HEK293 (cell line): ENCODE measurements at regions not wholly inside any gene's neighbourhood (a gene's known extent, or its start where the extent isn't known, plus 50 kb on each side); places are given as distances from the start of the nearest gene placed in this dataset.
A peak's percentile ranks its signal among the peaks of the same experiment; 100 is the strongest.

Experiments used
- CTCF ChIA-PET: fragments of 350-600 bp; formaldehyde crosslinking; extraction: SDS; loops from one replicate; lab custom pipeline; 2021; ENCODE audit warnings: antibody characterized with exemption; lab: Yijun Ruan, JAX
- POLR2A ChIA-PET: fragments of 300-600 bp; formaldehyde crosslinking; extraction: SDS; loops from one replicate; lab custom pipeline; 2020; ENCODE audit warnings: antibody characterized with exemption, inconsistent platforms; lab: Yijun Ruan, JAX
- H3K27ac ChIP-seq: fragments of 200-500 bp; sonication (Bioruptor generic); 2 replicates; pipeline ENCODE4 v1.5.1; 2014; ENCODE audit warnings: low read depth, low read length, control low read depth, inconsistent platforms; ENCODE audit errors: extremely low read depth
- H3K36me3 ChIP-seq, 2 experiments: fragments of 200-500 bp in 1 of 2; sonication (Bioruptor generic) in 1 of 2; 1 replicate in 1 of 2; 2 replicates in 1 of 2; pipeline ENCODE4 v1.5.1; 2014 to 2017; ENCODE audit warnings: inconsistent platforms in 2 of 2, low read length in 2 of 2; ENCODE audit not compliant: control insufficient read depth in 2 of 2, insufficient read depth in 1 of 2
- H3K4me1 ChIP-seq: fragments of 200-500 bp; sonication (Bioruptor generic); 2 replicates; pipeline ENCODE4 v1.5.1; 2014; ENCODE audit warnings: mild to moderate bottlenecking, low read length, inconsistent platforms; ENCODE audit not compliant: control insufficient read depth, insufficient read depth
- H3K4me3 ChIP-seq: 2 replicates; pipeline ENCODE4 v1.5.1; 2011; ENCODE audit warnings: low read depth, mild to moderate bottlenecking, control low read depth, low read length, moderate library complexity
- H3K9me3 ChIP-seq: fragments of 200-500 bp; sonication (Bioruptor generic); 2 replicates; pipeline ENCODE4 v1.5.1; 2014; ENCODE audit warnings: low read depth, low read length, inconsistent platforms; ENCODE audit not compliant: control insufficient read depth, insufficient read depth
- BCL11B ChIP-seq: fragments of 450-650 bp; formaldehyde crosslinking; IDR thresholded peaks from 2 replicates; pipeline ENCODE4 v1.5.1; 2016; ENCODE audit warnings: low read depth, missing biosample characterization, missing genetic modification characterization
- EGR2 ChIP-seq: fragments of 450-650 bp; formaldehyde crosslinking; IDR thresholded peaks from 2 replicates; pipeline ENCODE4 v1.5.1; 2016; ENCODE audit warnings: low read depth, missing biosample characterization, missing genetic modification characterization
- IKZF3 ChIP-seq: fragments of 450-650 bp; IDR thresholded peaks from 2 replicates; pipeline ENCODE4 v1.5.0; 2018; ENCODE audit warnings: missing biosample characterization, mild to moderate bottlenecking, missing genetic modification characterization, moderate library complexity
- PRDM10 ChIP-seq: fragments of 450-650 bp; formaldehyde crosslinking; IDR thresholded peaks from 2 replicates; pipeline ENCODE4 v1.5.1; 2016; ENCODE audit warnings: missing biosample characterization, missing genetic modification characterization
- SCRT1 ChIP-seq: fragments of 450-650 bp; formaldehyde crosslinking; IDR thresholded peaks from 2 replicates; pipeline ENCODE4 v1.5.1; 2016; ENCODE audit warnings: missing biosample characterization, missing genetic modification characterization, borderline replicate concordance
- ZBTB20 ChIP-seq: fragments of 450-650 bp; formaldehyde crosslinking; IDR thresholded peaks from 2 replicates; pipeline ENCODE4 v1.5.1; 2016; ENCODE audit warnings: missing biosample characterization, missing genetic modification characterization
- ZFHX2 ChIP-seq: fragments of 450-650 bp; formaldehyde crosslinking; conservative IDR thresholded peaks from 2 replicates; pipeline ENCODE4 v1.5.1; 2016; ENCODE audit warnings: missing biosample characterization, missing genetic modification characterization
- ZNF155 ChIP-seq: fragments of 450-650 bp; formaldehyde crosslinking; IDR thresholded peaks from 2 replicates; pipeline ENCODE4 v1.5.1; 2016; ENCODE audit warnings: missing biosample characterization, missing genetic modification characterization
- ZNF19 ChIP-seq: fragments of 450-650 bp; formaldehyde crosslinking; IDR thresholded peaks from 2 replicates; pipeline ENCODE4; 2016; ENCODE audit warnings: missing biosample characterization, missing genetic modification characterization, low read depth
- ZNF24 ChIP-seq: fragments of 450-650 bp; formaldehyde crosslinking; IDR thresholded peaks from 2 replicates; pipeline ENCODE4 v1.5.1; 2016; ENCODE audit warnings: missing biosample characterization, missing genetic modification characterization
- ZNF302 ChIP-seq: fragments of 450-650 bp; formaldehyde crosslinking; IDR thresholded peaks from 2 replicates; pipeline ENCODE4 v1.5.1; 2016; ENCODE audit warnings: missing biosample characterization, missing genetic modification characterization, low read depth
- ZNF423 ChIP-seq: fragments of 450-650 bp; formaldehyde crosslinking; IDR thresholded peaks from 2 replicates; pipeline ENCODE4 v1.5.1; 2016; ENCODE audit warnings: missing biosample characterization, missing genetic modification characterization
- ZNF48 ChIP-seq: fragments of 450-650 bp; formaldehyde crosslinking; IDR thresholded peaks from 2 replicates; pipeline ENCODE4 v1.5.1; 2016; ENCODE audit warnings: missing biosample characterization, missing genetic modification characterization
- ZNF514 ChIP-seq: fragments of 450-650 bp; formaldehyde crosslinking; IDR thresholded peaks from 2 replicates; pipeline ENCODE4 v1.5.1; 2016; ENCODE audit warnings: missing biosample characterization, missing genetic modification characterization
- ZNF521 ChIP-seq: fragments of 450-650 bp; formaldehyde crosslinking; IDR thresholded peaks from 2 replicates; pipeline ENCODE4 v1.5.1; 2017; ENCODE audit warnings: missing biosample characterization, mild to moderate bottlenecking, missing genetic modification characterization
- ZNF558 ChIP-seq: fragments of 450-650 bp; formaldehyde crosslinking; IDR thresholded peaks from 2 replicates; pipeline ENCODE4 v1.5.1; 2016; ENCODE audit warnings: missing biosample characterization, missing genetic modification characterization
- ZNF580 ChIP-seq: fragments of 450-650 bp; formaldehyde crosslinking; IDR thresholded peaks from 2 replicates; pipeline ENCODE4 v1.5.1; 2016; ENCODE audit warnings: missing biosample characterization, missing genetic modification characterization
- ZNF623 ChIP-seq: fragments of 450-650 bp; formaldehyde crosslinking; IDR thresholded peaks from 2 replicates; pipeline ENCODE4 v1.5.1; 2016; ENCODE audit warnings: missing biosample characterization, missing genetic modification characterization
- ZNF629 ChIP-seq: fragments of 450-650 bp; formaldehyde crosslinking; IDR thresholded peaks from 2 replicates; pipeline ENCODE4 v1.5.1; 2017; ENCODE audit warnings: missing biosample characterization, missing genetic modification characterization
- ZNF701 ChIP-seq: fragments of 450-650 bp; formaldehyde crosslinking; IDR thresholded peaks from 2 replicates; pipeline ENCODE4 v1.5.1; 2016; ENCODE audit warnings: missing biosample characterization, missing genetic modification characterization
- ZNF707 ChIP-seq: fragments of 450-650 bp; formaldehyde crosslinking; IDR thresholded peaks from 2 replicates; pipeline ENCODE4 v1.5.1; 2016; ENCODE audit warnings: missing biosample characterization, missing genetic modification characterization
- TF ChIP-seq, protein P1 (sequence below): fragments of 450-650 bp; formaldehyde crosslinking; IDR thresholded peaks from 2 replicates; pipeline ENCODE4 v1.5.1; 2016; ENCODE audit warnings: missing biosample characterization, missing genetic modification characterization
- TF ChIP-seq, protein P2 (sequence below): fragments of 450-650 bp; formaldehyde crosslinking; IDR thresholded peaks from 2 replicates; pipeline ENCODE4 v1.5.1; 2016; ENCODE audit warnings: missing biosample characterization, missing genetic modification characterization, low read depth

GRCh38 chr10:121134711-121135110, 283.5 kb downstream of the WDR11 start (continued):
- TF ChIP-seq ZNF19 (tag by site-specific recombination) (no peak), ZNF701 (tag by site-specific recombination) (no peak), ZNF707 (tag by site-specific recombination) (no peak)

GRCh38 chr10:121135512-121135911, 284.4 kb downstream of the WDR11 start:
- TF ChIP-seq ZNF623 (tag by site-specific recombination) (peak; percentile 88), ZNF558 (tag by site-specific recombination) (no peak)
- TF ChIP-seq, all 188 proteins: peak for 1
- POLR2A ChIA-PET, result no interaction called here

DNA sequence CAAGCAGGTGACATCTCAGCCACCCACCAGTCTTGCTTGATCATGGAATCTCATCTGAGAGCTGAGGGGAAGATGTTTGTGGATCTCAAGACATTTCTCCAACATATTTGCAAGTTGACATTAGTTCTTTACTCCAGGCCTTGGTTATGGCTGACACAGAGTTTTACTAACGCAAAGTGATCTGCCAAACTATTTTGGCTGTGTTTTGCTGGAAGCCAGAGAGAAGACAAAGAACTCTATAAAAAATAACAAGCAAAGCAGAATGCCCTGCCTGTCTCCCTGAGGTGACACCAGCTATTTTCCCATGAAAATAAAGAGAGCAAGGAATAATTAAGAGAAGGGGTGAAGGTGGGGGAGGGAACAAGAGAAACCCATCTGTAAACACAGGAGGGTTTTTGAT, 286.4 kb downstream of the WDR11 start:
- CTCF ChIA-PET, result interaction anchor here (1.0 kb wide), 1 partner anchor 15 kb away, joined by 6 read pairs; no protein-coding TSS in a partner anchor

More at GRCh38 chr10:121135512-121135911, 284.4 kb downstream of the WDR11 start:
- Histone ChIP-seq H3K36me3 (no peaks in the 10 kb centered on the region), H3K4me1 (no peaks in the 10 kb centered on the region), H3K9me3 (no peaks in the 10 kb centered on the region), H3K4me3 (no peak overlapping the region), H3K27ac (no peak overlapping the region)
- CTCF ChIA-PET, result interaction anchor here (1.2 kb wide), 1 partner anchor 187 kb away, joined by 3 read pairs; no protein-coding TSS in a partner anchor

More for the DNA sequence above, 286.4 kb downstream of the WDR11 start:
- no peaks in the 10 kb centered on the region for H3K36me3 ChIP-seq
- TF ChIP-seq ZNF521 (tag by site-specific recombination) (no peak), ZNF580 (tag by site-specific recombination) (no peak), IKZF3 (no peak), EGR2 (tag by site-specific recombination) (no peak), BCL11B (tag by site-specific recombination) (no peak), ZNF155 (tag by site-specific recombination) (no peak), ZNF629 (no peak), ZNF423 (tag by site-specific recombination) (no peak), ZNF302 (tag by site-specific recombination) (no peak), ZNF48 (no peak), SCRT1 (tag by site-specific recombination) (no peak), ZBTB20 (tag by site-specific recombination) (no peak), ZNF24 (tag by site-specific recombination) (no peak), PRDM10 (tag by site-specific recombination) (no peak), ZNF514 (tag by site-specific recombination) (no peak), ZFHX2 (tag by site-specific recombination) (no peak)
- TF ChIP-seq, protein P1, sequence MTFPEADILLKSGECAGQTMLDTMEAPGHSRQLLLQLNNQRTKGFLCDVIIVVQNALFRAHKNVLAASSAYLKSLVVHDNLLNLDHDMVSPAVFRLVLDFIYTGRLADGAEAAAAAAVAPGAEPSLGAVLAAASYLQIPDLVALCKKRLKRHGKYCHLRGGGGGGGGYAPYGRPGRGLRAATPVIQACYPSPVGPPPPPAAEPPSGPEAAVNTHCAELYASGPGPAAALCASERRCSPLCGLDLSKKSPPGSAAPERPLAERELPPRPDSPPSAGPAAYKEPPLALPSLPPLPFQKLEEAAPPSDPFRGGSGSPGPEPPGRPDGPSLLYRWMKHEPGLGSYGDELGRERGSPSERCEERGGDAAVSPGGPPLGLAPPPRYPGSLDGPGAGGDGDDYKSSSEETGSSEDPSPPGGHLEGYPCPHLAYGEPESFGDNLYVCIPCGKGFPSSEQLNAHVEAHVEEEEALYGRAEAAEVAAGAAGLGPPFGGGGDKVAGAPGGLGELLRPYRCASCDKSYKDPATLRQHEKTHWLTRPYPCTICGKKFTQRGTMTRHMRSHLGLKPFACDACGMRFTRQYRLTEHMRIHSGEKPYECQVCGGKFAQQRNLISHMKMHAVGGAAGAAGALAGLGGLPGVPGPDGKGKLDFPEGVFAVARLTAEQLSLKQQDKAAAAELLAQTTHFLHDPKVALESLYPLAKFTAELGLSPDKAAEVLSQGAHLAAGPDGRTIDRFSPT (tag by site-specific recombination), result no peak
- TF ChIP-seq, protein P2, sequence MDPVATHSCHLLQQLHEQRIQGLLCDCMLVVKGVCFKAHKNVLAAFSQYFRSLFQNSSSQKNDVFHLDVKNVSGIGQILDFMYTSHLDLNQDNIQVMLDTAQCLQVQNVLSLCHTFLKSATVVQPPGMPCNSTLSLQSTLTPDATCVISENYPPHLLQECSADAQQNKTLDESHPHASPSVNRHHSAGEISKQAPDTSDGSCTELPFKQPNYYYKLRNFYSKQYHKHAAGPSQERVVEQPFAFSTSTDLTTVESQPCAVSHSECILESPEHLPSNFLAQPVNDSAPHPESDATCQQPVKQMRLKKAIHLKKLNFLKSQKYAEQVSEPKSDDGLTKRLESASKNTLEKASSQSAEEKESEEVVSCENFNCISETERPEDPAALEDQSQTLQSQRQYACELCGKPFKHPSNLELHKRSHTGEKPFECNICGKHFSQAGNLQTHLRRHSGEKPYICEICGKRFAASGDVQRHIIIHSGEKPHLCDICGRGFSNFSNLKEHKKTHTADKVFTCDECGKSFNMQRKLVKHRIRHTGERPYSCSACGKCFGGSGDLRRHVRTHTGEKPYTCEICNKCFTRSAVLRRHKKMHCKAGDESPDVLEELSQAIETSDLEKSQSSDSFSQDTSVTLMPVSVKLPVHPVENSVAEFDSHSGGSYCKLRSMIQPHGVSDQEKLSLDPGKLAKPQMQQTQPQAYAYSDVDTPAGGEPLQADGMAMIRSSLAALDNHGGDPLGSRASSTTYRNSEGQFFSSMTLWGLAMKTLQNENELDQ (tag by site-specific recombination), result no peak
- POLR2A ChIA-PET, result no interaction called here
- no peaks in the 10 kb centered on the region for H3K9me3 ChIP-seq
- no peak overlapping the region for H3K4me3 ChIP-seq
- H3K4me1 ChIP-seq, result no peaks in the 10 kb centered on the region
- H3K27ac ChIP-seq, result no peak overlapping the region
